ENCODE measurements at regions not wholly inside any gene's neighbourhood (a gene's known extent, or its start where the extent isn't known, plus 50 kb on each side); places are given as distances from the start of the nearest gene placed in this dataset.

GRCh38 chr22:49031746-49032330, 795.8 kb downstream of the BRD1 start:
- Histone ChIP-seq H3K4me3 (no peak overlapping the region), H3K36me3 (no peaks in the 10 kb centered on the region), H3K9me3 (no peaks in the 10 kb centered on the region), H3K4me1 (no peaks in the 10 kb centered on the region), H3K27ac (no peak overlapping the region), H3K27me3 (peaks cover 0 to 64% (median 0%) of the 10 kb centered on the region in 3 donors)
- no peak for TF ChIP-seq POLR2A (IDR thresholded peaks at IDR 0.05)
- TF ChIP-seq CTCF (IDR thresholded peaks at IDR 0.05): no peak
- TF ChIP-seq EP300 (IDR thresholded peaks at IDR 0.05): no peak
- no peak for TF ChIP-seq POLR2AphosphoS5 (IDR thresholded peaks at IDR 0.05)
- DNase-seq: no peak
- WGBS, 5 donors: 46 to 60% (median 51%) methylated on average over 6 of the region's 6 CpGs
- intact Hi-C loops (cut with DNase I; ENCODE audit: low total_unique reads): no loop called here

GRCh38 chr22:49028111-49028510, 799.6 kb downstream of the BRD1 start:
- intact Hi-C loops (cut with DNase I; ENCODE audit: low total_unique reads): no loop called here
- Histone ChIP-seq H3K27me3 (peaks cover 0 to 76% (median 0%) of the 10 kb centered on the region in 3 donors), H3K27ac (no peak overlapping the region), H3K4me3 (no peak overlapping the region), H3K9me3 (no peaks in the 10 kb centered on the region), H3K36me3 (no peaks in the 10 kb centered on the region), H3K4me1 (no peaks in the 10 kb centered on the region)
- TF ChIP-seq POLR2A (IDR thresholded peaks at IDR 0.05) (no peak), POLR2AphosphoS5 (IDR thresholded peaks at IDR 0.05) (no peak), EP300 (IDR thresholded peaks at IDR 0.05) (no peak), CTCF (IDR thresholded peaks at IDR 0.05) (no peak)
- WGBS, 5 donors: 72 to 86% (median 80%) methylated on average over 5 to 7 of the region's 7 CpGs
- DNase-seq: no peak

GRCh38 chr22:49027368-49027670, 800.4 kb downstream of the BRD1 start:
- H3K27me3 ChIP-seq: peaks cover 0 to 73% (median 0%) of the 10 kb centered on the region in 3 donors
- TF ChIP-seq POLR2AphosphoS5 (IDR thresholded peaks at IDR 0.05) (no peak), EP300 (IDR thresholded peaks at IDR 0.05) (no peak), CTCF (IDR thresholded peaks at IDR 0.05) (no peak), POLR2A (IDR thresholded peaks at IDR 0.05) (no peak)
- H3K4me3 ChIP-seq: no peak overlapping the region
- no peaks in the 10 kb centered on the region for H3K4me1 ChIP-seq
- no peaks in the 10 kb centered on the region for H3K36me3 ChIP-seq
- no peaks in the 10 kb centered on the region for H3K9me3 ChIP-seq
- intact Hi-C loops (cut with DNase I; ENCODE audit: low total_unique reads): no loop called here
- no peak overlapping the region for H3K27ac ChIP-seq
- no peak for DNase-seq
- WGBS, 5 donors: 63 to 85% (median 78%) methylated on average over 9 of the region's 9 CpGs

- intact Hi-C loops (cut with DNase I; ENCODE audit: low total_unique reads): no loop called here
- Histone ChIP-seq H3K4me3 (no peak overlapping the region), H3K9me3 (no peaks in the 10 kb centered on the region), H3K4me1 (no peaks in the 10 kb centered on the region), H3K36me3 (no peaks in the 10 kb centered on the region), H3K27me3 (peaks cover 0 to 73% (median 0%) of the 10 kb centered on the region in 3 donors), H3K27ac (no peak overlapping the region)
- DNase-seq: no peak
- WGBS, 5 donors: 53 to 66% (median 58%) methylated on average over 9 to 12 of the region's 12 CpGs
- no peak for TF ChIP-seq POLR2AphosphoS5 (IDR thresholded peaks at IDR 0.05)
Measured at GRCh38 chr22:49026494-49027367, 800.9 kb downstream of the BRD1 start.
